ENCODE measurements at regions not wholly inside any gene's neighbourhood (a gene's known extent, or its start where the extent isn't known, plus 50 kb on each side); places are given as distances from the start of the nearest gene placed in this dataset.
"Not testable (repeated sequence)": the region's sequence is repeated elsewhere in the genome, so short reads cannot be mapped to it uniquely, and the experiment has no call there.

GRCh38 chr2:166695154-166695553, 193.1 kb upstream of the XIRP2 start (continued):
- no peak for TF ChIP-seq USF1 (IDR thresholded peaks at IDR 0.05; ENCODE audit: borderline replicate concordance, extremely low read length, insufficient read depth, low read depth, low read length)
- no peak for TF ChIP-seq STAT1 (conservative IDR thresholded peaks at IDR 0.05)

- H2AFZ ChIP-seq (ENCODE audit: control insufficient read depth, low read depth, low read length); H3K9me3 ChIP-seq (replicated peaks; ENCODE audit: control insufficient read depth, insufficient read depth, low read length); H3K9ac ChIP-seq (ENCODE audit: control insufficient read depth, insufficient read depth, low read length); in situ Hi-C loops (cut with MboI); H3K27me3 ChIP-seq (replicated peaks in 1 of 2; ENCODE audit: control insufficient read depth in 2 of 2, insufficient read depth in 2 of 2, low read length in 1 of 2); RAD21 ChIA-PET (ENCODE audit: unreplicated experiment); H3K4me1 ChIP-seq (ENCODE audit: control insufficient read depth, insufficient read depth, low read length); SMC1A ChIA-PET (ENCODE audit: uncharacterized antibody, unreplicated experiment); DNase-seq (ENCODE audit: low read depth, low spot score); H4K20me1 ChIP-seq (ENCODE audit: control insufficient read depth, insufficient read depth); H3K27ac ChIP-seq (ENCODE audit: control insufficient read depth, insufficient read depth); H3K4me2 ChIP-seq (ENCODE audit: control insufficient read depth, insufficient read depth); H3K36me3 ChIP-seq (ENCODE audit: control insufficient read depth in 2 of 2, insufficient read depth in 2 of 2, low read length in 1 of 2); H3K4me3 ChIP-seq; H3K79me2 ChIP-seq (ENCODE audit: control insufficient read depth, insufficient read depth, low read length); BruUV-seq (replicated peaks); FAIRE-seq; CTCF ChIA-PET; POLR2A ChIA-PET; ATAC-seq; intact Hi-C loops (cut with micrococcal nuclease; ENCODE audit: unreplicated experiment): not testable (repeated sequence)
- 24% methylated on average over 3 of the region's 4 CpGs for WGBS (ENCODE audit: insufficient coverage, insufficient replicate concordance, low lambda C conversion rate, missing lambda C conversion rate)
These were observed 192.0 kb upstream of the SCN7A start for GRCh38 chr2:166686057-166686456.

GRCh38 chr2:166677996-166678395, 183.9 kb upstream of the SCN7A start:
- no peak overlapping the region for H3K9ac ChIP-seq (ENCODE audit: control insufficient read depth, insufficient read depth, low read length)
- BruUV-seq (replicated peaks), result no TSS peak
- in situ Hi-C loops (cut with MboI), result no loop called here
- no peak overlapping the region for H3K4me2 ChIP-seq (ENCODE audit: control insufficient read depth, insufficient read depth)
- intact Hi-C loops (cut with micrococcal nuclease; ENCODE audit: unreplicated experiment), result no loop called here
- TF ChIP-seq FOXM1 (IDR thresholded peaks at IDR 0.05; ENCODE audit: low read depth, low read length), result no peak
- no peak for TF ChIP-seq KDM1A (IDR thresholded peaks at IDR 0.05; ENCODE audit: borderline replicate concordance)
- TF ChIP-seq MTA3 (IDR thresholded peaks at IDR 0.05; ENCODE audit: borderline replicate concordance, low read length), result no peak
- TF ChIP-seq CBFB (IDR thresholded peaks at IDR 0.05; ENCODE audit: low read depth), result no peak
- TF ChIP-seq TCF7 (IDR thresholded peaks at IDR 0.05; ENCODE audit: borderline replicate concordance), result no peak
- no peak for TF ChIP-seq PRDM15 (CRISPR knock-in tag; IDR thresholded peaks at IDR 0.05)
- H3K4me1 ChIP-seq (ENCODE audit: control insufficient read depth, insufficient read depth, low read length), result no peaks in the 10 kb centered on the region
- H2AFZ ChIP-seq (ENCODE audit: control insufficient read depth, low read depth, low read length), result no peak overlapping the region
- WGBS (ENCODE audit: insufficient coverage, insufficient replicate concordance, low lambda C conversion rate, missing lambda C conversion rate), result 0% methylated on average over 1 of the region's 1 CpG
- DNase-seq (ENCODE audit: low read depth, low spot score), result no peak
- H3K4me3 ChIP-seq, result no peak overlapping the region
- ChIA-PET CTCF (interaction anchor here (1.2 kb wide), 1 partner anchor 29 kb away, joined by 4 read pairs; no protein-coding TSS in a partner anchor), SMC1A (ENCODE audit: uncharacterized antibody, unreplicated experiment) (interaction anchor here (1.1 kb wide), 1 partner anchor 471 kb away, joined by 3 read pairs; no protein-coding TSS in a partner anchor), RAD21 (ENCODE audit: unreplicated experiment) (no interaction called here), POLR2A (no interaction called here)
- no peaks in the 10 kb centered on the region for H3K36me3 ChIP-seq (ENCODE audit: control insufficient read depth in 2 of 2, insufficient read depth in 2 of 2, low read length in 1 of 2)
- H4K20me1 ChIP-seq (ENCODE audit: control insufficient read depth, insufficient read depth), result no peaks in the 10 kb centered on the region
- H3K9me3 ChIP-seq (replicated peaks; ENCODE audit: control insufficient read depth, insufficient read depth, low read length), result no peaks in the 10 kb centered on the region
- FAIRE-seq, result no peak
- H3K27me3 ChIP-seq (replicated peaks in 1 of 2; ENCODE audit: control insufficient read depth in 2 of 2, insufficient read depth in 2 of 2, low read length in 1 of 2), result no peaks in the 10 kb centered on the region
- ATAC-seq, result no peak
- no peak overlapping the region for H3K27ac ChIP-seq (ENCODE audit: control insufficient read depth, insufficient read depth)
- H3K79me2 ChIP-seq (ENCODE audit: control insufficient read depth, insufficient read depth, low read length), result no peaks in the 10 kb centered on the region
